Astrocyte of the cerebellum (primary cell): ENCODE measurements at regions not wholly inside any gene's neighbourhood (a gene's known extent, or its start where the extent isn't known, plus 50 kb on each side); places are given as distances from the start of the nearest gene placed in this dataset.
"Not testable (repeated sequence)": the region's sequence is repeated elsewhere in the genome, so short reads cannot be mapped to it uniquely, and the experiment has no call there.

ENCODE experiments used
- DNase-seq: peaks from one replicate; pipeline ENCODE4 v3.0.0-alpha.2; 2011; ENCODE audit warnings: low read depth
- H3K4me3 ChIP-seq: 2 replicates; pipeline ENCODE4 v1.5.1; 2011; ENCODE audit warnings: mild to moderate bottlenecking, low read depth, low read length, moderate library complexity
- in situ Hi-C: cut with HindIII; loops from 2 replicates; pipeline ENCODE4 v1.10.0; 2017; ENCODE audit warnings: low sequenced_read_pairs
- TF ChIP-seq, protein P1 (sequence below): IDR thresholded peaks from 2 replicates; pipeline ENCODE4 v1.5.1; 2012; ENCODE audit warnings: low read length, low read depth, moderate library complexity, mild to moderate bottlenecking; ENCODE audit errors: missing control alignments

GRCh38 chr11:127965939-127966668 is 621.3 kb downstream of the ETS1 start:
- TF ChIP-seq, protein P1, sequence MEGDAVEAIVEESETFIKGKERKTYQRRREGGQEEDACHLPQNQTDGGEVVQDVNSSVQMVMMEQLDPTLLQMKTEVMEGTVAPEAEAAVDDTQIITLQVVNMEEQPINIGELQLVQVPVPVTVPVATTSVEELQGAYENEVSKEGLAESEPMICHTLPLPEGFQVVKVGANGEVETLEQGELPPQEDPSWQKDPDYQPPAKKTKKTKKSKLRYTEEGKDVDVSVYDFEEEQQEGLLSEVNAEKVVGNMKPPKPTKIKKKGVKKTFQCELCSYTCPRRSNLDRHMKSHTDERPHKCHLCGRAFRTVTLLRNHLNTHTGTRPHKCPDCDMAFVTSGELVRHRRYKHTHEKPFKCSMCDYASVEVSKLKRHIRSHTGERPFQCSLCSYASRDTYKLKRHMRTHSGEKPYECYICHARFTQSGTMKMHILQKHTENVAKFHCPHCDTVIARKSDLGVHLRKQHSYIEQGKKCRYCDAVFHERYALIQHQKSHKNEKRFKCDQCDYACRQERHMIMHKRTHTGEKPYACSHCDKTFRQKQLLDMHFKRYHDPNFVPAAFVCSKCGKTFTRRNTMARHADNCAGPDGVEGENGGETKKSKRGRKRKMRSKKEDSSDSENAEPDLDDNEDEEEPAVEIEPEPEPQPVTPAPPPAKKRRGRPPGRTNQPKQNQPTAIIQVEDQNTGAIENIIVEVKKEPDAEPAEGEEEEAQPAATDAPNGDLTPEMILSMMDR = no peak
- in situ Hi-C loops = no loop called here
- DNase-seq = no peak
- H3K4me3 ChIP-seq = no peak overlapping the region

GRCh38 chr11:127962416-127962815 is 624.9 kb downstream of the ETS1 start:
- no peak for DNase-seq
- TF ChIP-seq, protein P1 = no peak
- in situ Hi-C loops = no loop called here
- no peak overlapping the region for H3K4me3 ChIP-seq

DNA sequence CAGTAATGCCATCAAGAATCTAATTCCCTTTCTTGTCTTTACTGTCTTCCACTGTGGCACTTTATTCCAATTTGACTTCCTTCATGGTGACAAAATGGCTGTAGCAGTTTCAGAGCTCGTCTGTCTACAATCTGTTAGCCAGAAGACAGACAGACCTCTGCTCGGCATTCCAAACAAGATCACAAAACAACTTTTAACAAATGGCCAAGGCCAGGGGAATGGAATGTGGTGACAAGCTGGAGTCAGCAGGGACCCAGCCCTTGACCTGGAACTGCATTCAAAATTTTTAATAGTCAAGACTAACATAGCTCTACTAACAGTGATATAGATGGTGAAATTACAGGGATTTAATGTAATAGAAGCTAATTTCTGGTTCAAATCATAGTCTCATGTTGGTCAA is 637.2 kb downstream of the ETS1 start:
- in situ Hi-C loops = no loop called here

DNA sequence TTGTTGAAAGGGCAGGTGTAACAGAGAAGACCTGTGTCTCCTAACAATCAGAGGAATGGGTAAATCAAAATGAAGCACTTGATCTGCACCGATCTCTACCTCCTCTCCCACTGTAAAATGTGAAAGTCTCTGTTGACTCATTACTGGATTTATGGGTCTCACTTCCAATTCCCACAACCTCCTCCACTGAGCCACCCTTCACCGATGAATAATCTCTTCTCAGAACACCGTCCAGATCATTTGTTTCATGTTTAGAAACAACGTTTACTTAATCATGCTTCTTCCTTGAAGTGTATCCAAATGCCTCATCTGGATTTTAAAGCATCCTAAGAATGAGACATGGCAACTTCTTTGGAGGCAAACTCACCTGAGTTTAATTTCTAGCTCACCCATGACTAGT is 643.6 kb downstream of the ETS1 start:
- TF ChIP-seq, protein P1 = no peak
- no peak for DNase-seq
- H3K4me3 ChIP-seq = no peak overlapping the region
- in situ Hi-C loops = no loop called here

More for the DNA sequence above, 637.2 kb downstream of the ETS1 start:
- DNase-seq = no peak
- TF ChIP-seq, protein P1 = no peak
- no peak overlapping the region for H3K4me3 ChIP-seq

- in situ Hi-C loops = no loop called here
- no peak for DNase-seq
- no peak overlapping the region for H3K4me3 ChIP-seq
- TF ChIP-seq, protein P1 = no peak
Observed at GRCh38 chr11:127943152-127943551, 644.2 kb downstream of the ETS1 start.

- in situ Hi-C loops, H3K4me3 ChIP-seq, DNase-seq: not testable (repeated sequence)
Observed at GRCh38 chr11:127941554-127941953, 645.8 kb downstream of the ETS1 start.

DNA sequence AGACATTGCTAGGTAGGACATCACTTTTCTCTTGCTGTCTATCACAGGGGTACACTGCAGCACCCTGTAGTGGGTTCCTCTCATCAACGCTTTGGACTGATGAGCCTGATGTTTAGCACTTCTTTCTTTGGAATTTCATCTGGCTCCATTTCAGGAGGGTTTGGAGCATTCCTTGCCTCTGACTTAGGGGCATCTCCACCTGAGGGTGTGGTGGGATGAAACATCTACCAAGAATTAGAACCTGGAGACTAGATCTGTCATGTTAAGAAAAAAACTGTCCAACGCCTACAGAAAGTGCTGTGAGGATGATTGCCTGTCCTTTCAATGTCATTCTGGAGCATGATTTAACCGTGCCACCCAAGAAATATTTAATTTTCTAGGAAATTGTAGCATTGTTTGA is 648.4 kb downstream of the ETS1 start:
- in situ Hi-C loops = no loop called here
- DNase-seq = no peak
- H3K4me3 ChIP-seq = no peak overlapping the region
- TF ChIP-seq, protein P1 = no peak
